HepG2 (cell line): ENCODE measurements at regions not wholly inside any gene's neighbourhood (a gene's known extent, or its start where the extent isn't known, plus 50 kb on each side); places are given as distances from the start of the nearest gene placed in this dataset.

Source experiments
- HMGA1 ChIP-seq: sonication (generic); formaldehyde crosslinking; conservative IDR thresholded peaks from 2 replicates; pipeline ENCODE4 v1.4.0; 2020; ENCODE audit warnings: missing genetic modification reagents
- HNF4A ChIP-seq: sonication (generic); formaldehyde crosslinking; IDR thresholded peaks from 2 replicates; pipeline ENCODE4 v1.4.0; 2020; ENCODE audit warnings: missing genetic modification reagents
- NCOR1 ChIP-seq: fragments of 200-600 bp; sonication (generic); IDR thresholded peaks from 2 replicates; pipeline ENCODE4 v1.7.0; 2017; ENCODE audit warnings: antibody characterized with exemption, low read length, borderline replicate concordance
- SALL1 ChIP-seq: sonication (generic); formaldehyde crosslinking; IDR thresholded peaks from 2 replicates; pipeline ENCODE4 v1.8.0; 2022; ENCODE audit warnings: mild to moderate bottlenecking, missing genetic modification reagents
- SOX13 ChIP-seq, 3 experiments: fragments of 450-650 bp in 1 of 3; sonication (generic) in 1 of 3; formaldehyde crosslinking in 1 of 3; IDR thresholded peaks in 2 of 3; conservative IDR thresholded peaks in 1 of 3; 2 replicates each; pipeline versions ENCODE4 v1.5.0 to v1.6.1; 2016 to 2020; ENCODE audit warnings: antibody characterized with exemption in 1 of 3, mild to moderate bottlenecking in 1 of 3, missing compliant biosample characterization in 1 of 3, missing genetic modification reagents in 1 of 3, moderate library complexity in 1 of 3
- ZNF260 ChIP-seq: sonication (generic); formaldehyde crosslinking; IDR thresholded peaks from 2 replicates; pipeline ENCODE4 v1.4.0; 2020; ENCODE audit warnings: missing genetic modification reagents, low read depth, mild to moderate bottlenecking, borderline replicate concordance
- ZNF430 ChIP-seq: sonication (generic); formaldehyde crosslinking; IDR thresholded peaks from 2 replicates; pipeline ENCODE4 v1.9.0; 2021; ENCODE audit warnings: mild to moderate bottlenecking, missing genetic modification reagents
- ZNF644 ChIP-seq: IDR thresholded peaks from 2 replicates; pipeline ENCODE4 v1.6.1; 2016; ENCODE audit warnings: low read depth
- ZNF709 ChIP-seq: sonication (generic); formaldehyde crosslinking; IDR thresholded peaks from 2 replicates; pipeline ENCODE4 v1.5.0; 2020; ENCODE audit warnings: mild to moderate bottlenecking, missing genetic modification reagents
- TF ChIP-seq, protein P1 (sequence below): sonication (generic); formaldehyde crosslinking; IDR thresholded peaks from 2 replicates; pipeline ENCODE4 v1.5.0; 2020; ENCODE audit warnings: mild to moderate bottlenecking, missing genetic modification reagents, borderline replicate concordance
- TF ChIP-seq, protein P2 (sequence below): IDR thresholded peaks from 2 replicates; pipeline ENCODE4 v1.6.1; 2012; ENCODE audit warnings: low read depth, low read length, improper control_type of control experiment
- TF ChIP-seq, protein P3 (sequence below): IDR thresholded peaks from 2 replicates; pipeline ENCODE4 v1.4.0; 2020; ENCODE audit warnings: mild to moderate bottlenecking, missing genetic modification reagents
- TF ChIP-seq, protein P4 (sequence below): sonication (generic); formaldehyde crosslinking; conservative IDR thresholded peaks from 2 replicates; pipeline ENCODE4 v1.4.0; 2020; ENCODE audit warnings: missing genetic modification reagents

GRCh38 chr3:24683090-24683489 is 188.4 kb upstream of the THRB start (continued):
- TF ChIP-seq, protein P1, sequence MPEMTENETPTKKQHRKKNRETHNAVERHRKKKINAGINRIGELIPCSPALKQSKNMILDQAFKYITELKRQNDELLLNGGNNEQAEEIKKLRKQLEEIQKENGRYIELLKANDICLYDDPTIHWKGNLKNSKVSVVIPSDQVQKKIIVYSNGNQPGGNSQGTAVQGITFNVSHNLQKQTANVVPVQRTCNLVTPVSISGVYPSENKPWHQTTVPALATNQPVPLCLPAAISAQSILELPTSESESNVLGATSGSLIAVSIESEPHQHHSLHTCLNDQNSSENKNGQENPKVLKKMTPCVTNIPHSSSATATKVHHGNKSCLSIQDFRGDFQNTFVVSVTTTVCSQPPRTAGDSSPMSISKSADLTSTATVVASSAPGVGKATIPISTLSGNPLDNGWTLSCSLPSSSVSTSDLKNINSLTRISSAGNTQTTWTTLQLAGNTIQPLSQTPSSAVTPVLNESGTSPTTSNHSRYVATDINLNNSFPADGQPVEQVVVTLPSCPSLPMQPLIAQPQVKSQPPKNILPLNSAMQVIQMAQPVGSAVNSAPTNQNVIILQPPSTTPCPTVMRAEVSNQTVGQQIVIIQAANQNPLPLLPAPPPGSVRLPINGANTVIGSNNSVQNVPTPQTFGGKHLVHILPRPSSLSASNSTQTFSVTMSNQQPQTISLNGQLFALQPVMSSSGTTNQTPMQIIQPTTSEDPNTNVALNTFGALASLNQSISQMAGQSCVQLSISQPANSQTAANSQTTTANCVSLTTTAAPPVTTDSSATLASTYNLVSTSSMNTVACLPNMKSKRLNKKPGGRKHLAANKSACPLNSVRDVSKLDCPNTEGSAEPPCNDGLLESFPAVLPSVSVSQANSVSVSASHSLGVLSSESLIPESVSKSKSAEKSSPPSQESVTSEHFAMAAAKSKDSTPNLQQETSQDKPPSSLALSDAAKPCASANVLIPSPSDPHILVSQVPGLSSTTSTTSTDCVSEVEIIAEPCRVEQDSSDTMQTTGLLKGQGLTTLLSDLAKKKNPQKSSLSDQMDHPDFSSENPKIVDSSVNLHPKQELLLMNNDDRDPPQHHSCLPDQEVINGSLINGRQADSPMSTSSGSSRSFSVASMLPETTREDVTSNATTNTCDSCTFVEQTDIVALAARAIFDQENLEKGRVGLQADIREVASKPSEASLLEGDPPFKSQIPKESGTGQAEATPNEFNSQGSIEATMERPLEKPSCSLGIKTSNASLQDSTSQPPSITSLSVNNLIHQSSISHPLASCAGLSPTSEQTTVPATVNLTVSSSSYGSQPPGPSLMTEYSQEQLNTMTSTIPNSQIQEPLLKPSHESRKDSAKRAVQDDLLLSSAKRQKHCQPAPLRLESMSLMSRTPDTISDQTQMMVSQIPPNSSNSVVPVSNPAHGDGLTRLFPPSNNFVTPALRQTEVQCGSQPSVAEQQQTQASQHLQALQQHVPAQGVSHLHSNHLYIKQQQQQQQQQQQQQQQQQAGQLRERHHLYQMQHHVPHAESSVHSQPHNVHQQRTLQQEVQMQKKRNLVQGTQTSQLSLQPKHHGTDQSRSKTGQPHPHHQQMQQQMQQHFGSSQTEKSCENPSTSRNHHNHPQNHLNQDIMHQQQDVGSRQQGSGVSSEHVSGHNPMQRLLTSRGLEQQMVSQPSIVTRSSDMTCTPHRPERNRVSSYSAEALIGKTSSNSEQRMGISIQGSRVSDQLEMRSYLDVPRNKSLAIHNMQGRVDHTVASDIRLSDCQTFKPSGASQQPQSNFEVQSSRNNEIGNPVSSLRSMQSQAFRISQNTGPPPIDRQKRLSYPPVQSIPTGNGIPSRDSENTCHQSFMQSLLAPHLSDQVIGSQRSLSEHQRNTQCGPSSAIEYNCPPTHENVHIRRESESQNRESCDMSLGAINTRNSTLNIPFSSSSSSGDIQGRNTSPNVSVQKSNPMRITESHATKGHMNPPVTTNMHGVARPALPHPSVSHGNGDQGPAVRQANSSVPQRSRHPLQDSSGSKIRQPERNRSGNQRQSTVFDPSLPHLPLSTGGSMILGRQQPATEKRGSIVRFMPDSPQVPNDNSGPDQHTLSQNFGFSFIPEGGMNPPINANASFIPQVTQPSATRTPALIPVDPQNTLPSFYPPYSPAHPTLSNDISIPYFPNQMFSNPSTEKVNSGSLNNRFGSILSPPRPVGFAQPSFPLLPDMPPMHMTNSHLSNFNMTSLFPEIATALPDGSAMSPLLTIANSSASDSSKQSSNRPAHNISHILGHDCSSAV (CRISPR knock-in tag) = no peak
- peak; percentile 68 for TF ChIP-seq HNF4A (CRISPR knock-in tag)
- no peak for TF ChIP-seq ZNF709 (CRISPR knock-in tag)
- peak; percentile 51; the same call in 1 of the 2 replicates for TF ChIP-seq SALL1
- TF ChIP-seq HMGA1 (CRISPR knock-in tag) = no peak
- peak; percentile 52; the same call in 1 of the 2 replicates for TF ChIP-seq ZNF644
- TF ChIP-seq, protein P2, sequence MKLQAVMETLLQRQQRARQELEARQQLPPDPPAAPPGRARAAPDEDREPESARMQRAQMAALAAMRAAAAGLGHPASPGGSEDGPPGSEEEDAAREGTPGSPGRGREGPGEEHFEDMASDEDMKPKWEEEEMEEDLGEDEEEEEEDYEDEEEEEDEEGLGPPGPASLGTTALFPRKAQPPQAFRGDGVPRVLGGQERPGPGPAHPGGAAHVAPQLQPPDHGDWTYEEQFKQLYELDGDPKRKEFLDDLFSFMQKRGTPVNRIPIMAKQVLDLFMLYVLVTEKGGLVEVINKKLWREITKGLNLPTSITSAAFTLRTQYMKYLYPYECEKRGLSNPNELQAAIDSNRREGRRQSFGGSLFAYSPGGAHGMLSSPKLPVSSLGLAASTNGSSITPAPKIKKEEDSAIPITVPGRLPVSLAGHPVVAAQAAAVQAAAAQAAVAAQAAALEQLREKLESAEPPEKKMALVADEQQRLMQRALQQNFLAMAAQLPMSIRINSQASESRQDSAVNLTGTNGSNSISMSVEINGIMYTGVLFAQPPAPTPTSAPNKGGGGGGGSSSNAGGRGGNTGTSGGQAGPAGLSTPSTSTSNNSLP = peak; percentile 72
- TF ChIP-seq NCOR1 = peak; percentile 77
- no peak for TF ChIP-seq ZNF430 (CRISPR knock-in tag)
- TF ChIP-seq, protein P3, sequence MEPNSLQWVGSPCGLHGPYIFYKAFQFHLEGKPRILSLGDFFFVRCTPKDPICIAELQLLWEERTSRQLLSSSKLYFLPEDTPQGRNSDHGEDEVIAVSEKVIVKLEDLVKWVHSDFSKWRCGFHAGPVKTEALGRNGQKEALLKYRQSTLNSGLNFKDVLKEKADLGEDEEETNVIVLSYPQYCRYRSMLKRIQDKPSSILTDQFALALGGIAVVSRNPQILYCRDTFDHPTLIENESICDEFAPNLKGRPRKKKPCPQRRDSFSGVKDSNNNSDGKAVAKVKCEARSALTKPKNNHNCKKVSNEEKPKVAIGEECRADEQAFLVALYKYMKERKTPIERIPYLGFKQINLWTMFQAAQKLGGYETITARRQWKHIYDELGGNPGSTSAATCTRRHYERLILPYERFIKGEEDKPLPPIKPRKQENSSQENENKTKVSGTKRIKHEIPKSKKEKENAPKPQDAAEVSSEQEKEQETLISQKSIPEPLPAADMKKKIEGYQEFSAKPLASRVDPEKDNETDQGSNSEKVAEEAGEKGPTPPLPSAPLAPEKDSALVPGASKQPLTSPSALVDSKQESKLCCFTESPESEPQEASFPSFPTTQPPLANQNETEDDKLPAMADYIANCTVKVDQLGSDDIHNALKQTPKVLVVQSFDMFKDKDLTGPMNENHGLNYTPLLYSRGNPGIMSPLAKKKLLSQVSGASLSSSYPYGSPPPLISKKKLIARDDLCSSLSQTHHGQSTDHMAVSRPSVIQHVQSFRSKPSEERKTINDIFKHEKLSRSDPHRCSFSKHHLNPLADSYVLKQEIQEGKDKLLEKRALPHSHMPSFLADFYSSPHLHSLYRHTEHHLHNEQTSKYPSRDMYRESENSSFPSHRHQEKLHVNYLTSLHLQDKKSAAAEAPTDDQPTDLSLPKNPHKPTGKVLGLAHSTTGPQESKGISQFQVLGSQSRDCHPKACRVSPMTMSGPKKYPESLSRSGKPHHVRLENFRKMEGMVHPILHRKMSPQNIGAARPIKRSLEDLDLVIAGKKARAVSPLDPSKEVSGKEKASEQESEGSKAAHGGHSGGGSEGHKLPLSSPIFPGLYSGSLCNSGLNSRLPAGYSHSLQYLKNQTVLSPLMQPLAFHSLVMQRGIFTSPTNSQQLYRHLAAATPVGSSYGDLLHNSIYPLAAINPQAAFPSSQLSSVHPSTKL = peak; percentile 44
- TF ChIP-seq SOX13 (IDR thresholded peaks at IDR 0.05) = no peak
- peak in 1 of 2 experiments; percentile 51; a peak in 1 of 4 replicates for TF ChIP-seq SOX13 (CRISPR knock-in tag; conservative IDR thresholded peaks at IDR 0.05 in 1 of 2, IDR thresholded peaks at IDR 0.05 in 1 of 2)
- TF ChIP-seq, protein P4, sequence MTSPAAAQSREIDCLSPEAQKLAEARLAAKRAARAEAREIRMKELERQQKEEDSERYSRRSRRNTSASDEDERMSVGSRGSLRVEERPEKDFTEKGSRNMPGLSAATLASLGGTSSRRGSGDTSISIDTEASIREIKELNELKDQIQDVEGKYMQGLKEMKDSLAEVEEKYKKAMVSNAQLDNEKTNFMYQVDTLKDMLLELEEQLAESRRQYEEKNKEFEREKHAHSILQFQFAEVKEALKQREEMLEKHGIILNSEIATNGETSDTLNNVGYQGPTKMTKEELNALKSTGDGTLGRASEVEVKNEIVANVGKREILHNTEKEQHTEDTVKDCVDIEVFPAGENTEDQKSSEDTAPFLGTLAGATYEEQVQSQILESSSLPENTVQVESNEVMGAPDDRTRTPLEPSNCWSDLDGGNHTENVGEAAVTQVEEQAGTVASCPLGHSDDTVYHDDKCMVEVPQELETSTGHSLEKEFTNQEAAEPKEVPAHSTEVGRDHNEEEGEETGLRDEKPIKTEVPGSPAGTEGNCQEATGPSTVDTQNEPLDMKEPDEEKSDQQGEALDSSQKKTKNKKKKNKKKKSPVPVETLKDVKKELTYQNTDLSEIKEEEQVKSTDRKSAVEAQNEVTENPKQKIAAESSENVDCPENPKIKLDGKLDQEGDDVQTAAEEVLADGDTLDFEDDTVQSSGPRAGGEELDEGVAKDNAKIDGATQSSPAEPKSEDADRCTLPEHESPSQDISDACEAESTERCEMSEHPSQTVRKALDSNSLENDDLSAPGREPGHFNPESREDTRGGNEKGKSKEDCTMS (CRISPR knock-in tag) = no peak
- TF ChIP-seq ZNF260 (CRISPR knock-in tag) = no peak
